ENCODE measurements at regions not wholly inside any gene's neighbourhood (a gene's known extent, or its start where the extent isn't known, plus 50 kb on each side); places are given as distances from the start of the nearest gene placed in this dataset.

DNA sequence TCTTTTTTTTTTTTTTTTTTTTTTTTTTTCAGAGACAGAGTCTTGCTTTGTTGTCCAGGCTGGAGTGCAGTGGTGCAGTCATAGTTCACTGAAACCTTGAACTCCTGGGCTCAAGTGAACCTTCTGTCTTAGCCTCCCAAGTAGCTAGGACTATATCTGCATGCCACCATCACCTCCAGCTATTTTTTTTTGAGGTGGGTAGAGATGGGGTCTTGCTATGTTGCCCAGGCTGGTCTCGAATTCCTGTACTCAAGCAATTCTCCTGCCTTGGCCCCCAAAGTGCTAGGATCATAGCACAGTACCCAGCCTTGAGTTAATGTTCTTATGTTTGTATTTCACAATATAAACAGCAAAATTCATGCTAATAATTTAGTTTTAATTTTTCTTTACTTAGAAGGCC, 62.9 kb upstream of the IGFBP2 start:
- TF ChIP-seq, protein P1, sequence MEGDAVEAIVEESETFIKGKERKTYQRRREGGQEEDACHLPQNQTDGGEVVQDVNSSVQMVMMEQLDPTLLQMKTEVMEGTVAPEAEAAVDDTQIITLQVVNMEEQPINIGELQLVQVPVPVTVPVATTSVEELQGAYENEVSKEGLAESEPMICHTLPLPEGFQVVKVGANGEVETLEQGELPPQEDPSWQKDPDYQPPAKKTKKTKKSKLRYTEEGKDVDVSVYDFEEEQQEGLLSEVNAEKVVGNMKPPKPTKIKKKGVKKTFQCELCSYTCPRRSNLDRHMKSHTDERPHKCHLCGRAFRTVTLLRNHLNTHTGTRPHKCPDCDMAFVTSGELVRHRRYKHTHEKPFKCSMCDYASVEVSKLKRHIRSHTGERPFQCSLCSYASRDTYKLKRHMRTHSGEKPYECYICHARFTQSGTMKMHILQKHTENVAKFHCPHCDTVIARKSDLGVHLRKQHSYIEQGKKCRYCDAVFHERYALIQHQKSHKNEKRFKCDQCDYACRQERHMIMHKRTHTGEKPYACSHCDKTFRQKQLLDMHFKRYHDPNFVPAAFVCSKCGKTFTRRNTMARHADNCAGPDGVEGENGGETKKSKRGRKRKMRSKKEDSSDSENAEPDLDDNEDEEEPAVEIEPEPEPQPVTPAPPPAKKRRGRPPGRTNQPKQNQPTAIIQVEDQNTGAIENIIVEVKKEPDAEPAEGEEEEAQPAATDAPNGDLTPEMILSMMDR (conservative IDR thresholded peaks at IDR 0.05) = no peak
- no peak for TF ChIP-seq EZH2 (IDR thresholded peaks at IDR 0.05; ENCODE audit: low read depth)
